Kidney epithelial cell (primary cell): ENCODE measurements at regions not wholly inside any gene's neighbourhood (a gene's known extent, or its start where the extent isn't known, plus 50 kb on each side); places are given as distances from the start of the nearest gene placed in this dataset.

ENCODE experiments used
- DNase-seq: peaks from one replicate; pipeline ENCODE4 v3.0.0-alpha.2; 2010; ENCODE audit warnings: low read depth
- H3K27me3 ChIP-seq: 2 replicates; pipeline ENCODE4 v1.6.0; 2011; ENCODE audit warnings: low read length; ENCODE audit not compliant: control insufficient read depth, insufficient read depth
- H3K36me3 ChIP-seq: 2 replicates; pipeline ENCODE4 v1.5.1; 2011; ENCODE audit warnings: low read length; ENCODE audit not compliant: control insufficient read depth, insufficient read depth
- H3K4me3 ChIP-seq: 2 replicates; pipeline ENCODE4 v1.5.1; 2011; ENCODE audit warnings: low read depth, mild to moderate bottlenecking, control low read depth, low read length
- TF ChIP-seq, protein P1 (sequence below): IDR thresholded peaks from 2 replicates; pipeline ENCODE4 v1.5.1; 2011; ENCODE audit warnings: mild to moderate bottlenecking, moderate library complexity, low read length, control low read depth, inconsistent platforms; ENCODE audit not compliant: insufficient read depth, poor library complexity, severe bottlenecking

DNA sequence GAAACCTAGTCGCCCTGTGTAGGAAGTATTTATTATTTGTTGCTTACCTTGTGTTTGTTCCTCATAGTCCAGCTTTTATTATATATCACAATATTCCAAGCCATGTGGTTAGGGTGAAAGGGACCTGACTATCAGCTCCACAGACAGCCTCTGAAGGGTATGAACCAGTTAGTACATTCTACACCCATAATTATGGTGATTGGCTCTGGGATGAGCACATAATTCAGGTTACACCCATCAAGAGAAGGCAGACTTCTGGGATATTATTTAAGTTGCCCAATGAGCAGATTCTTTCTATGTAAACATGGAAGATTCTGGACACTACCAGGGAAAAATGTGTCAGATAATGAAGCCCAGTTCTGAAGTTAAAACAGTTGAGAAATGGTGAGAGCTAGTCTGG lies 168.0 kb downstream of the KIF4B start:
- no peak overlapping the region for H3K4me3 ChIP-seq
- no peaks in the 10 kb centered on the region for H3K27me3 ChIP-seq
- TF ChIP-seq, protein P1, sequence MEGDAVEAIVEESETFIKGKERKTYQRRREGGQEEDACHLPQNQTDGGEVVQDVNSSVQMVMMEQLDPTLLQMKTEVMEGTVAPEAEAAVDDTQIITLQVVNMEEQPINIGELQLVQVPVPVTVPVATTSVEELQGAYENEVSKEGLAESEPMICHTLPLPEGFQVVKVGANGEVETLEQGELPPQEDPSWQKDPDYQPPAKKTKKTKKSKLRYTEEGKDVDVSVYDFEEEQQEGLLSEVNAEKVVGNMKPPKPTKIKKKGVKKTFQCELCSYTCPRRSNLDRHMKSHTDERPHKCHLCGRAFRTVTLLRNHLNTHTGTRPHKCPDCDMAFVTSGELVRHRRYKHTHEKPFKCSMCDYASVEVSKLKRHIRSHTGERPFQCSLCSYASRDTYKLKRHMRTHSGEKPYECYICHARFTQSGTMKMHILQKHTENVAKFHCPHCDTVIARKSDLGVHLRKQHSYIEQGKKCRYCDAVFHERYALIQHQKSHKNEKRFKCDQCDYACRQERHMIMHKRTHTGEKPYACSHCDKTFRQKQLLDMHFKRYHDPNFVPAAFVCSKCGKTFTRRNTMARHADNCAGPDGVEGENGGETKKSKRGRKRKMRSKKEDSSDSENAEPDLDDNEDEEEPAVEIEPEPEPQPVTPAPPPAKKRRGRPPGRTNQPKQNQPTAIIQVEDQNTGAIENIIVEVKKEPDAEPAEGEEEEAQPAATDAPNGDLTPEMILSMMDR = no peak
- H3K36me3 ChIP-seq = no peaks in the 10 kb centered on the region
- DNase-seq = no peak

DNA sequence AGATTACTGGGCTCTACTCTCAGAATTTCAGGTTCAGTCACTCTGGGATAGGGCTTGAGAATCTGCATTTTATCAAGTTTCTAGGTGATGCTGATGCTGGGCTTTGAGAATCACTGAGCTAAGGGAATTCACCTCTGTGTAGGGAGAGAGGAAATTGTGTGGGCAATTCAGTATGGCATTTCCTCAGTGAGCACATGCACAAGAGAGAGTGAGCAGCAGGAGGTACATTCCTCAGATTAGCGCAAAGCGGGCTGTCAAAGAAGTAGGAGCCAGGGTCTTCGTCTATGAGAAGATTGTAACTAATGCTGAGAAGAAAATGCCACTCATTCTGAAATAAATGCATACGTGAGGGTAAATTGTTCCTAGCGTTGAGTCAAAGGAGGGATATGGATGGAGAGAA lies 175.9 kb downstream of the KIF4B start:
- H3K4me3 ChIP-seq = no peak overlapping the region
- TF ChIP-seq, protein P1 = no peak
- DNase-seq = no peak
- H3K36me3 ChIP-seq = no peaks in the 10 kb centered on the region
- H3K27me3 ChIP-seq = no peaks in the 10 kb centered on the region

DNA sequence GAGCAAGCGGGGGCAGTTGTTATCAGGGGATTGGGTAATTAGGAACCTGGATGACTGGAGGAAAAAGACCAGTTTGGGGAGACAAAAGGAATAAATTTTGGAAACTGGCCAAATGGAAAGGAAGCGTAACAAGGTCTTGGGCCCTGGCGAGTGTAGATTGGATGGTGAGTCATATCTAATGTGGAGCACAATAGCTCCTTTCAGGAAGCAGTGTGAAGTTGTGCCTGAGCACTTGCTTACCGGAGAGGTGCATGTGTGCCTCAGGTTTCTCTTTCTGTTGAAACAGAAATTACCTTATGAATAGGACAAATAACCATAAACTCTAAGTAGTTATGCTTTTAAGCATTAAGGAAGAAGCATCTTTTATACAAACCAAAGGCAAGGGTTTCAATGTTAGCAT lies 176.4 kb downstream of the KIF4B start:
- H3K4me3 ChIP-seq = no peak overlapping the region
- no peak for DNase-seq
- no peaks in the 10 kb centered on the region for H3K27me3 ChIP-seq
- H3K36me3 ChIP-seq = no peaks in the 10 kb centered on the region
- TF ChIP-seq, protein P1 = no peak

DNA sequence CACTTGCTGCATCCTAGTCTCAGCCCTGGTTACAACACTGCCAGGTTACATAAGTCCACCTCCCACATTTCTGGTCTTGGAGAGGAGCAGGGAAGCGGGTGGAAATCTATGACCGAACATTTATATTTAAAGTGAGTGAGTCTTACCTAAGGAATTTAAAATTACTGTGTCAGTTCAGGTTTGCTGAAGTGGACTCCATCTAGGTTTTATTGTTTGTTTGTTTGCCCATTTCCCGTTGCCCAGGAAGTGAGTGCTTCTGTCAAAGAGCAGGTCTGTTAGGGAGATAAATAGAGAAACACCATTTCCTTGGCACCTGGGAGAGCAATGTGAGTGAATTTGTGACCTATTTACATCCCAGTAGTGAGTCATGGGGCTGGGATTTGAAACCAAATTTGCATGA lies 179.5 kb downstream of the KIF4B start:
- no peak for DNase-seq
- Histone ChIP-seq H3K36me3 (no peaks in the 10 kb centered on the region), H3K4me3 (no peak overlapping the region), H3K27me3 (no peaks in the 10 kb centered on the region)
- TF ChIP-seq, protein P1 = no peak

DNA sequence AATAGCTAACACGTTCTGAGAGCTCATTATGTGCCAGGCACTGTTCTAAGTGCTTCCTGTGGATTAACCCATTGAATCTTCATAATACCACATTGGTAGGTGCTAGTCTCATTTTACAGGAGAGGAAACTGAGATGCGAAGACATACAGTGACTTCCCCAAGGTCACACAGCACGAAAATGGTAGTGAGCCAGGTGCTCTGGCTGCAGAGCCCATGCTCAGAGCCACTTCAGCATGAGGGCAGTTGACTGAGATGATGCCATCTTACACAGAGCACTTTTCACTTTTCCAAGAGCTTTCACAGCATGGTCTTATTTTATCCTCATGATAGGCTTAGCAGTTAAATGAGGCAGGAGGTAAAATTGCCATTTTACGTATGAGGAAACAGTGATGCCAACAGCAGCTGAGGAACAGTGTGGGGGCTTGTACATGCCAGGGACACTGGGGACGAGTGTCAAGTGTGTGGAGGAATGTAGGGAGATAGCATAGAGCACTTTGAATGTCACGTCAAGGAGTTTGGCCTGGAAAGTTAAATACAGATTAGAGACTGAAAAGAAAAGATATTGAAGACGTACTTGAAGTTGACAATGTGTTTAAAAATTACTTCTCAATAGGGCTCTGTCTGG lies 180.0 kb downstream of the KIF4B start:
- H3K4me3 ChIP-seq = no peak overlapping the region
- no peaks in the 10 kb centered on the region for H3K27me3 ChIP-seq
- TF ChIP-seq, protein P1 = no peak
- H3K36me3 ChIP-seq = no peaks in the 10 kb centered on the region
- no peak for DNase-seq

DNA sequence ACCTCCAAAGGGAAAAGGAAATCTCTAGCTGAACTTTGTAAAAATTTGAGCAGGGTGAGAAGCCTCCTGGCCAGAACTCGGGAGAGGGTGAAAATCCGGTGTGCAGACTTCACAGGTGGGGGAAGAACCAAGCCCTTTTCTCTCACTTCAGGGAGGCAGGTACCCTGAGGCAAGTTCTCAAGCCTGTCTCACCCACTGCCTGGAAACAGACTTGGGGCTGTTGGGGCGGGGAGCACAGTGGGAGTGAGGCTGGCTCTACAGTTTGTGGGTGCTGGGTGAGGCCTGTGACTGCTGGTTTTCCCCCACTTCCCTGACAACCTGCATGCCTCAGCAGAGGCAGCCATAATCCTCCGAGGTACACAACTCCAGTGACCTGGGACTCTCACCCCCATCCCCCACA lies 187.1 kb downstream of the KIF4B start:
- DNase-seq = no peak
- TF ChIP-seq, protein P1 = no peak
- H3K4me3 ChIP-seq = no peak overlapping the region
- no peaks in the 10 kb centered on the region for H3K27me3 ChIP-seq
- H3K36me3 ChIP-seq = no peaks in the 10 kb centered on the region
